ENCODE measurements at regions not wholly inside any gene's neighbourhood (a gene's known extent, or its start where the extent isn't known, plus 50 kb on each side); places are given as distances from the start of the nearest gene placed in this dataset.

DNA sequence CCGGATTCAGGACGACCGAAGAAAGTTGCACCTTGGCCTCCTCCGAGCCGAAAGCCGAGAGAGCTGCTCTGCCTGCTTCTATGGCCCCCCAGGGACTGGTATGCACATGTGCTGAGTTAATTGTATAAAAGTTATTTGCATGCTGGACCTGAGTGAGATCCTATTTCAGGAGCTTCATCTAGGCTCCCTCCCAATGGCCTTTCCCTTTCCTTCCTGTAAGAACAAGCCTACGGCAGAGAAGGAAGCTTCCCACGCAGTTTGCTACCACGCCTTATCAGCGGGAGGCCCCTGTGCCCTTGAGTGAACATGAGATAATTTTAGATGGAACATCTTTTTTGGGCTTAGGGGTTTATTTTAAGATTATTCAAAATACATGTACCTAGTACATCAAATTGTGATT lies 65.9 kb downstream of the RIN2 start:
- no peak for TF ChIP-seq GATA2 (IDR thresholded peaks at IDR 0.05; ENCODE audit: low read depth, low read length)
- TF ChIP-seq GATA3 (IDR thresholded peaks at IDR 0.05; ENCODE audit: low read depth, low read length) = no peak

Data from SH-SY5Y (cell line).